ENCODE measurements at regions not wholly inside any gene's neighbourhood (a gene's known extent, or its start where the extent isn't known, plus 50 kb on each side); places are given as distances from the start of the nearest gene placed in this dataset.

- Histone ChIP-seq H3K4me2 (ENCODE audit: insufficient read depth, low read length) (no peak overlapping the region), H3K9me1 (ENCODE audit: control insufficient read depth, insufficient read depth, low read length) (no peaks in the 10 kb centered on the region), H3K27ac (ENCODE audit: extremely low read depth, low read depth, low read length) (no peak overlapping the region), H3K4me3 (no peak overlapping the region), H3K79me2 (ENCODE audit: control insufficient read depth, insufficient read depth, low read length) (no peaks in the 10 kb centered on the region), H4K20me1 (replicated peaks; ENCODE audit: control insufficient read depth, insufficient read depth, low read length) (no peaks in the 10 kb centered on the region), H3K27me3 (ENCODE audit: control insufficient read depth in 2 of 2, insufficient read depth in 2 of 2, low read length in 2 of 2) (no peaks in the 10 kb centered on the region), H3K4me1 (replicated peaks in 1 of 2; ENCODE audit: control insufficient read depth in 2 of 2, insufficient read depth in 2 of 2, low read length in 2 of 2) (no peaks in the 10 kb centered on the region), H3K9ac (ENCODE audit: insufficient read depth in 1 of 2, low read depth in 2 of 2, low read length in 2 of 2) (no peak overlapping the region), H3K9me3 (replicated peaks; ENCODE audit: control insufficient read depth, insufficient read depth, low read depth, low read length) (no peaks in the 10 kb centered on the region), H2AFZ (ENCODE audit: low read depth, low read length) (no peak overlapping the region), H3K36me3 (ENCODE audit: control insufficient read depth, insufficient read depth, low read length) (no peaks in the 10 kb centered on the region)
- DNase-seq (ENCODE audit: extremely low read depth in 1 of 4, low spot score in 3 of 4) (no peak), FAIRE-seq (no peak), ATAC-seq (no peak)
- ChIA-PET POLR2A (no interaction called here), CTCF (ENCODE audit: low intra/inter-chr PET ratio) (no interaction called here)
- no peak for TF ChIP-seq GTF2F1 (IDR thresholded peaks at IDR 0.05; ENCODE audit: low read depth, low read length)
- no peak for TF ChIP-seq PYGO2 (tag; IDR thresholded peaks at IDR 0.05)
- TF ChIP-seq MEF2A (IDR thresholded peaks at IDR 0.05; ENCODE audit: control insufficient read depth, low read depth, low read length): no peak
- TF ChIP-seq MAFF (IDR thresholded peaks at IDR 0.05; ENCODE audit: low read length): no peak
- intact Hi-C loops (cut with micrococcal nuclease) (no loop called here), in situ Hi-C loops (cut with MboI) (no loop called here)
- WGBS (ENCODE audit: insufficient coverage, low coverage, missing lambda C conversion rate): 3% methylated on average over 5 of the region's 5 CpGs
- no TSS peak for BruUV-seq (replicated peaks)
Measured at GRCh38 chr18:47606526-47606925, 323.9 kb downstream of the SMAD2 start.

- Histone ChIP-seq H3K36me3 (ENCODE audit: control insufficient read depth, insufficient read depth, low read length) (no peaks in the 10 kb centered on the region), H3K27me3 (ENCODE audit: control insufficient read depth in 2 of 2, insufficient read depth in 2 of 2, low read length in 2 of 2) (no peaks in the 10 kb centered on the region), H3K9ac (ENCODE audit: insufficient read depth in 1 of 2, low read depth in 2 of 2, low read length in 2 of 2) (no peak overlapping the region), H3K4me2 (ENCODE audit: insufficient read depth, low read length) (no peak overlapping the region), H3K4me3 (no peak overlapping the region), H3K9me1 (ENCODE audit: control insufficient read depth, insufficient read depth, low read length) (no peaks in the 10 kb centered on the region), H3K79me2 (ENCODE audit: control insufficient read depth, insufficient read depth, low read length) (no peaks in the 10 kb centered on the region), H3K4me1 (replicated peaks in 1 of 2; ENCODE audit: control insufficient read depth in 2 of 2, insufficient read depth in 2 of 2, low read length in 2 of 2) (no peaks in the 10 kb centered on the region), H4K20me1 (replicated peaks; ENCODE audit: control insufficient read depth, insufficient read depth, low read length) (no peaks in the 10 kb centered on the region), H3K9me3 (replicated peaks; ENCODE audit: control insufficient read depth, insufficient read depth, low read depth, low read length) (no peaks in the 10 kb centered on the region), H2AFZ (ENCODE audit: low read depth, low read length) (no peak overlapping the region), H3K27ac (ENCODE audit: extremely low read depth, low read depth, low read length) (no peak overlapping the region)
- CTCF ChIA-PET (ENCODE audit: low intra/inter-chr PET ratio): no interaction called here
- POLR2A ChIA-PET: no interaction called here
- ATAC-seq (no peak), FAIRE-seq (no peak), DNase-seq (ENCODE audit: extremely low read depth in 1 of 4, low spot score in 3 of 4) (no peak)
- intact Hi-C loops (cut with micrococcal nuclease) (no loop called here), in situ Hi-C loops (cut with MboI) (no loop called here)
- TF ChIP-seq POLR2H (tag; IDR thresholded peaks at IDR 0.05; ENCODE audit: low read depth) (no peak), USF2 (CRISPR knock-in tag; IDR thresholded peaks at IDR 0.05) (no peak), NR2C2 (CRISPR knock-in tag; IDR thresholded peaks at IDR 0.05) (no peak), NR2C2 (tag; IDR thresholded peaks at IDR 0.05) (no peak), ZNF274 (IDR thresholded peaks at IDR 0.05; ENCODE audit: borderline replicate concordance, low read depth, low read length) (no peak), ZNF780A (CRISPR knock-in tag; IDR thresholded peaks at IDR 0.05) (no peak), SETDB1 (IDR thresholded peaks at IDR 0.05; ENCODE audit: low read length) (no peak), POLR2B (IDR thresholded peaks at IDR 0.05; ENCODE audit: low read depth, partially characterized antibody) (no peak), ESRRB (CRISPR knock-in tag; IDR thresholded peaks at IDR 0.05; ENCODE audit: borderline replicate concordance) (no peak), SIRT6 (IDR thresholded peaks at IDR 0.05; ENCODE audit: low read depth, low read length) (no peak), JUN (IDR thresholded peaks at IDR 0.05; ENCODE audit: borderline replicate concordance, low read depth, low read length) (no peak), JUN (CRISPR knock-in tag; IDR thresholded peaks at IDR 0.05; ENCODE audit: borderline replicate concordance) (no peak)
- no TSS peak for BruUV-seq (replicated peaks)
- WGBS (ENCODE audit: insufficient coverage, low coverage, missing lambda C conversion rate): 0% methylated on average over 1 of the region's 1 CpG
Measured at GRCh38 chr18:47605093-47605492, 325.4 kb downstream of the SMAD2 start.

Data from K562 (cell line).